K562 (cell line): ENCODE measurements at regions not wholly inside any gene's neighbourhood (a gene's known extent, or its start where the extent isn't known, plus 50 kb on each side); places are given as distances from the start of the nearest gene placed in this dataset.
A peak's percentile ranks its signal among the peaks of the same experiment; 100 is the strongest.

ENCODE experiments used
- CHCHD3 ChIP-seq: fragments of 250-450 bp; sonication (Bioruptor Pico); IDR thresholded peaks from 2 replicates; pipeline ENCODE4 v2.1.2; 2022; ENCODE audit warnings: mild to moderate bottlenecking
- FOXJ3 ChIP-seq: sonication (generic); formaldehyde crosslinking; IDR thresholded peaks from 2 replicates; pipeline ENCODE4 v1.4.0; 2020; ENCODE audit warnings: mild to moderate bottlenecking, missing genetic modification reagents
- GTF2B ChIP-seq: IDR thresholded peaks from 2 replicates; pipeline ENCODE4 v1.6.1; 2011; ENCODE audit not compliant: insufficient read length; ENCODE audit errors: extremely low read depth
- NFATC3 ChIP-seq: fragments of 450-650 bp; IDR thresholded peaks from 2 replicates; pipeline ENCODE4 v1.6.1; 2017; ENCODE audit warnings: mild to moderate bottlenecking
- RAD21 ChIP-seq, 2 experiments: fragments of 250-450 bp in 1 of 2; fragments of 450-650 bp in 1 of 2; sonication (Bioruptor Pico) in 1 of 2; formaldehyde crosslinking in 1 of 2; IDR thresholded peaks in 1 of 2; conservative IDR thresholded peaks in 1 of 2; 2 replicates each; pipeline versions ENCODE4 v1.4.0 to v1.8.0; 2020 to 2022; ENCODE audit warnings: mild to moderate bottlenecking in 2 of 2, moderate library complexity in 1 of 2
- REST ChIP-seq, 2 experiments: fragments of 450-650 bp; formaldehyde crosslinking in 1 of 2; IDR thresholded peaks; 2 replicates each; pipeline versions ENCODE4 v1.4.0 to v1.6.1; 2014 to 2020; ENCODE audit warnings: mild to moderate bottlenecking in 2 of 2, borderline replicate concordance in 1 of 2, low read depth in 1 of 2
- ZBTB1 ChIP-seq: sonication (generic); formaldehyde crosslinking; IDR thresholded peaks from 2 replicates; pipeline ENCODE4 v1.8.1; 2023; ENCODE audit warnings: missing genetic modification reagents, low read depth, mild to moderate bottlenecking, borderline replicate concordance
- ZNF24 ChIP-seq: fragments of 450-650 bp; IDR thresholded peaks from 2 replicates; pipeline ENCODE4 v1.6.1; 2016
- ZNF324 ChIP-seq: fragments of 250-450 bp; sonication (Bioruptor Pico); IDR thresholded peaks from 2 replicates; pipeline ENCODE4 v1.4.0; 2020; ENCODE audit warnings: mild to moderate bottlenecking
- TF ChIP-seq, protein P1 (sequence below), 3 experiments: IDR thresholded peaks in 2 of 3; conservative IDR thresholded peaks in 1 of 3; 2 replicates each; pipeline ENCODE4 v1.5.1; 2011 to 2012; ENCODE audit warnings: low read length in 3 of 3, mild to moderate bottlenecking in 3 of 3, control low read depth in 2 of 3, improper control_type of control experiment in 1 of 3, inconsistent platforms in 1 of 3, low read depth in 1 of 3, mixed read lengths in 1 of 3, moderate library complexity in 1 of 3; ENCODE audit not compliant: insufficient read depth in 2 of 3

- TF ChIP-seq REST (IDR thresholded peaks at IDR 0.05; ENCODE audit: borderline replicate concordance), result peak; percentile 86
- TF ChIP-seq REST (CRISPR knock-in tag; IDR thresholded peaks at IDR 0.05; ENCODE audit: low read depth), result no peak
- peak; percentile 21; the same call in 1 of the 2 replicates for TF ChIP-seq ZNF24
- TF ChIP-seq FOXJ3, result no peak
- no peak for TF ChIP-seq ZBTB1 (CRISPR knock-in tag)
- TF ChIP-seq, protein P1, sequence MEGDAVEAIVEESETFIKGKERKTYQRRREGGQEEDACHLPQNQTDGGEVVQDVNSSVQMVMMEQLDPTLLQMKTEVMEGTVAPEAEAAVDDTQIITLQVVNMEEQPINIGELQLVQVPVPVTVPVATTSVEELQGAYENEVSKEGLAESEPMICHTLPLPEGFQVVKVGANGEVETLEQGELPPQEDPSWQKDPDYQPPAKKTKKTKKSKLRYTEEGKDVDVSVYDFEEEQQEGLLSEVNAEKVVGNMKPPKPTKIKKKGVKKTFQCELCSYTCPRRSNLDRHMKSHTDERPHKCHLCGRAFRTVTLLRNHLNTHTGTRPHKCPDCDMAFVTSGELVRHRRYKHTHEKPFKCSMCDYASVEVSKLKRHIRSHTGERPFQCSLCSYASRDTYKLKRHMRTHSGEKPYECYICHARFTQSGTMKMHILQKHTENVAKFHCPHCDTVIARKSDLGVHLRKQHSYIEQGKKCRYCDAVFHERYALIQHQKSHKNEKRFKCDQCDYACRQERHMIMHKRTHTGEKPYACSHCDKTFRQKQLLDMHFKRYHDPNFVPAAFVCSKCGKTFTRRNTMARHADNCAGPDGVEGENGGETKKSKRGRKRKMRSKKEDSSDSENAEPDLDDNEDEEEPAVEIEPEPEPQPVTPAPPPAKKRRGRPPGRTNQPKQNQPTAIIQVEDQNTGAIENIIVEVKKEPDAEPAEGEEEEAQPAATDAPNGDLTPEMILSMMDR (IDR thresholded peaks at IDR 0.05 in 2 of 3, conservative IDR thresholded peaks at IDR 0.05 in 1 of 3; ENCODE audit: insufficient read depth in 2 of 3, low read depth in 1 of 3, low read length in 3 of 3), result peak; percentile 60 to 82 (median 73); a peak in 5 of 6 replicates
- no peak for TF ChIP-seq GTF2B
- TF ChIP-seq ZNF324 (CRISPR knock-in tag), result no peak
- no peak for TF ChIP-seq NFATC3
- TF ChIP-seq CHCHD3 (CRISPR knock-in tag), result no peak
- peak; percentile 73 to 90 for TF ChIP-seq RAD21 (CRISPR knock-in tag; conservative IDR thresholded peaks at IDR 0.05 in 1 of 2, IDR thresholded peaks at IDR 0.05 in 1 of 2)
Observed at GRCh38 chr7:3154881-3155494, 111.3 kb upstream of the CARD11 start (continued).
